ENCODE measurements at regions not wholly inside any gene's neighbourhood (a gene's known extent, or its start where the extent isn't known, plus 50 kb on each side); places are given as distances from the start of the nearest gene placed in this dataset.

GRCh38 chr7:37541810-37542443, 93.3 kb upstream of the ELMO1 start:
- H3K4me3 ChIP-seq (ENCODE audit: low read depth, low read length), result no peak overlapping the region
- DNase-seq (ENCODE audit: low read depth), result no peak
- no peak for TF ChIP-seq CTCF (IDR thresholded peaks at IDR 0.05; ENCODE audit: insufficient read depth, low read depth, low read length)

GRCh38 chr7:37545619-37546534, 97.2 kb upstream of the ELMO1 start:
- no peak for DNase-seq (ENCODE audit: low read depth)
- TF ChIP-seq CTCF (IDR thresholded peaks at IDR 0.05; ENCODE audit: insufficient read depth, low read depth, low read length), result no peak
- no peak overlapping the region for H3K4me3 ChIP-seq (ENCODE audit: low read depth, low read length)

GRCh38 chr7:37546677-37547076, 98.0 kb upstream of the ELMO1 start:
- H3K4me3 ChIP-seq (ENCODE audit: low read depth, low read length), result no peak overlapping the region
- TF ChIP-seq CTCF (IDR thresholded peaks at IDR 0.05; ENCODE audit: insufficient read depth, low read depth, low read length), result no peak
- DNase-seq (ENCODE audit: low read depth), result no peak

GRCh38 chr7:37549076-37549931, 100.6 kb upstream of the ELMO1 start:
- no peak overlapping the region for H3K4me3 ChIP-seq (ENCODE audit: low read depth, low read length)
- no peak for DNase-seq (ENCODE audit: low read depth)
- TF ChIP-seq CTCF (IDR thresholded peaks at IDR 0.05; ENCODE audit: insufficient read depth, low read depth, low read length), result no peak

GRCh38 chr7:37550426-37550825, 101.8 kb upstream of the ELMO1 start:
- TF ChIP-seq CTCF (IDR thresholded peaks at IDR 0.05; ENCODE audit: insufficient read depth, low read depth, low read length), result no peak
- H3K4me3 ChIP-seq (ENCODE audit: low read depth, low read length), result no peak overlapping the region

GRCh38 chr7:37550872-37551271, 102.2 kb upstream of the ELMO1 start:
- no peak for DNase-seq (ENCODE audit: low read depth)
- TF ChIP-seq CTCF (IDR thresholded peaks at IDR 0.05; ENCODE audit: insufficient read depth, low read depth, low read length), result no peak
- no peak overlapping the region for H3K4me3 ChIP-seq (ENCODE audit: low read depth, low read length)

More at GRCh38 chr7:37550426-37550825, 101.8 kb upstream of the ELMO1 start:
- DNase-seq (ENCODE audit: low read depth), result no peak
